ENCODE measurements at regions not wholly inside any gene's neighbourhood (a gene's known extent, or its start where the extent isn't known, plus 50 kb on each side); places are given as distances from the start of the nearest gene placed in this dataset.

DNA sequence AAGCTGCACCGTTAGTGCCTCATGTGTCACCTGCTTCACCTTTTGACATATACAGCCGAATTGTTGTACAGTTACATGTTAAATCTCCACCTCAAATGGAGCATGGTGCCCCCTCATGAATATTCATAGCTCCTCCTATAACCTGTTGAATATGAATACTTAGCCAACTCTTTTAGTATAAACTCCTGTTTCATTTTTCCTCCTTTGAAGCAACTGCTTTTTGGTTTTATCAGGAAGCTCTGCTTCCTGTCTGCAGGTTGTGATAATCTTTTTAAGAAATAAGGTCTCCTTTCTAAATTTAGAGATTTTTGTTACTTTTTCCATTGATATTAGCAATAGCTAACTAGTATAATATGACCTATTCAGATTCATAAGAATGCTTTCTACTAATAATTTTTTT lies 1429.2 kb upstream of the AGA start:
- Histone ChIP-seq H2AFZ (ENCODE audit: low read depth) (no peak overlapping the region), H3K27ac (no peak overlapping the region), H3K4me3 (IDR thresholded peaks at IDR 0.05; ENCODE audit: insufficient read depth, low read depth, low read length) (no peak overlapping the region), H4K20me1 (ENCODE audit: insufficient read depth) (no peaks in the 10 kb centered on the region), H3K4me1 (ENCODE audit: low read depth, poor library complexity, severe bottlenecking) (no peaks in the 10 kb centered on the region), H3K27me3 (ENCODE audit: insufficient read depth, low read depth) (no peaks in the 10 kb centered on the region), H3K9ac (no peak overlapping the region), H3K79me2 (ENCODE audit: insufficient read depth, low read depth) (no peaks in the 10 kb centered on the region), H3K36me3 (ENCODE audit: insufficient read depth) (no peaks in the 10 kb centered on the region), H3K4me2 (no peak overlapping the region)
- TF ChIP-seq, protein P1, sequence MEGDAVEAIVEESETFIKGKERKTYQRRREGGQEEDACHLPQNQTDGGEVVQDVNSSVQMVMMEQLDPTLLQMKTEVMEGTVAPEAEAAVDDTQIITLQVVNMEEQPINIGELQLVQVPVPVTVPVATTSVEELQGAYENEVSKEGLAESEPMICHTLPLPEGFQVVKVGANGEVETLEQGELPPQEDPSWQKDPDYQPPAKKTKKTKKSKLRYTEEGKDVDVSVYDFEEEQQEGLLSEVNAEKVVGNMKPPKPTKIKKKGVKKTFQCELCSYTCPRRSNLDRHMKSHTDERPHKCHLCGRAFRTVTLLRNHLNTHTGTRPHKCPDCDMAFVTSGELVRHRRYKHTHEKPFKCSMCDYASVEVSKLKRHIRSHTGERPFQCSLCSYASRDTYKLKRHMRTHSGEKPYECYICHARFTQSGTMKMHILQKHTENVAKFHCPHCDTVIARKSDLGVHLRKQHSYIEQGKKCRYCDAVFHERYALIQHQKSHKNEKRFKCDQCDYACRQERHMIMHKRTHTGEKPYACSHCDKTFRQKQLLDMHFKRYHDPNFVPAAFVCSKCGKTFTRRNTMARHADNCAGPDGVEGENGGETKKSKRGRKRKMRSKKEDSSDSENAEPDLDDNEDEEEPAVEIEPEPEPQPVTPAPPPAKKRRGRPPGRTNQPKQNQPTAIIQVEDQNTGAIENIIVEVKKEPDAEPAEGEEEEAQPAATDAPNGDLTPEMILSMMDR (conservative IDR thresholded peaks at IDR 0.05; ENCODE audit: low read depth, low read length) = no peak

GRCh38 chr4:178881937-178882336 lies 1439.7 kb upstream of the AGA start:
- Histone ChIP-seq H3K79me2 (ENCODE audit: insufficient read depth, low read depth) (no peaks in the 10 kb centered on the region), H3K27me3 (ENCODE audit: insufficient read depth, low read depth) (no peaks in the 10 kb centered on the region), H3K36me3 (ENCODE audit: insufficient read depth) (no peaks in the 10 kb centered on the region), H3K4me3 (IDR thresholded peaks at IDR 0.05; ENCODE audit: insufficient read depth, low read depth, low read length) (no peak overlapping the region), H3K9ac (no peak overlapping the region), H3K4me1 (ENCODE audit: low read depth, poor library complexity, severe bottlenecking) (no peaks in the 10 kb centered on the region), H2AFZ (ENCODE audit: low read depth) (no peak overlapping the region), H4K20me1 (ENCODE audit: insufficient read depth) (no peaks in the 10 kb centered on the region), H3K27ac (no peak overlapping the region), H3K4me2 (no peak overlapping the region)
- TF ChIP-seq, protein P1 (conservative IDR thresholded peaks at IDR 0.05; ENCODE audit: low read depth, low read length) = no peak

DNA sequence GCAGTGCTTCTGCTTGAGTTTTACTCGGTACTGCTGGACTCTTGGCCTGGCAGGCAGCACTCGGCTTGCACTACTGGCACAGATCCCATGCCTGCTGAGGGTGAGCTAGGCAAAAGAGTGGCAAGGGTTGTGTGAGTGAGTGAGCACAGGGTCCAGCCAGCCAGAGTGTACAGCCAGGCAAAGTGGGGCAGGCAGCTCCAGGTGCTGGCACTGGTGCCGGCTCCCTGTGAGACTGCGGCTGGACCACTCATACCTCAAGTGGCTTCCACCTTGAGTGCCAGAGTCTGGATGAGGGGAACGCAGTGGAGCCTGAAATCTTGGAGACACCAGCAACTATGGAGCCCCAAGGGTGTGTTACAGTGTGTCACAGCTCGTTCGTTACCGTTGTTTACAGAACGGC lies 1451.9 kb upstream of the AGA start:
- no peaks in the 10 kb centered on the region for H3K36me3 ChIP-seq (ENCODE audit: insufficient read depth)
- no peak overlapping the region for H3K9ac ChIP-seq
- H3K27ac ChIP-seq = no peak overlapping the region
- no peak overlapping the region for H3K4me3 ChIP-seq (IDR thresholded peaks at IDR 0.05; ENCODE audit: insufficient read depth, low read depth, low read length)
- H2AFZ ChIP-seq (ENCODE audit: low read depth) = no peak overlapping the region
- TF ChIP-seq, protein P1 (conservative IDR thresholded peaks at IDR 0.05; ENCODE audit: low read depth, low read length) = no peak
- no peak overlapping the region for H3K4me2 ChIP-seq
- H3K79me2 ChIP-seq (ENCODE audit: insufficient read depth, low read depth) = no peaks in the 10 kb centered on the region
- no peaks in the 10 kb centered on the region for H4K20me1 ChIP-seq (ENCODE audit: insufficient read depth)
- no peaks in the 10 kb centered on the region for H3K4me1 ChIP-seq (ENCODE audit: low read depth, poor library complexity, severe bottlenecking)
- no peaks in the 10 kb centered on the region for H3K27me3 ChIP-seq (ENCODE audit: insufficient read depth, low read depth)

DNA sequence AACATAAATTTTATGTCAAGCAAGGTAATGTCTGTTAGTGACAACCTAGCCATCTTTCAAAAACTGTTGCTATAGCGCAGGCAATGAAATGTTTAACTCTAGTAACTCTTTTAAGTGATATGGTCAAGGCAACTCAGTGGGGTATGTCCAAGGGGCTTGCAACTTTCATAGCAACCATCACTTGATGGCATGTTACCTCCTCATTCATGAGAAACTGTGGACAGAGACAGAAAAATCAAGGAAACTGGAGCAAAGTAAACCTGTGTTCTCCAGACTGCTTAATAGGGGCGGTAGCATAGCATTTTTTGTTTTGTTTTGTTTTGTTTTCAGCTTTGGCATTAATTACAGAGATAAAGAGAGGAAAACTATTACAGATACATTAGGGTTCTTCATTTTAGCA lies 1456.8 kb upstream of the AGA start:
- Histone ChIP-seq H3K27me3 (ENCODE audit: insufficient read depth, low read depth) (no peaks in the 10 kb centered on the region), H3K79me2 (ENCODE audit: insufficient read depth, low read depth) (no peaks in the 10 kb centered on the region), H3K9ac (no peak overlapping the region), H3K4me3 (IDR thresholded peaks at IDR 0.05; ENCODE audit: insufficient read depth, low read depth, low read length) (no peak overlapping the region), H4K20me1 (ENCODE audit: insufficient read depth) (no peaks in the 10 kb centered on the region), H3K27ac (no peak overlapping the region), H3K4me1 (ENCODE audit: low read depth, poor library complexity, severe bottlenecking) (no peaks in the 10 kb centered on the region), H3K36me3 (ENCODE audit: insufficient read depth) (no peaks in the 10 kb centered on the region), H2AFZ (ENCODE audit: low read depth) (no peak overlapping the region), H3K4me2 (no peak overlapping the region)
- TF ChIP-seq, protein P1 (conservative IDR thresholded peaks at IDR 0.05; ENCODE audit: low read depth, low read length) = no peak

- H2AFZ ChIP-seq (ENCODE audit: low read depth) = no peak overlapping the region
- TF ChIP-seq, protein P1 (conservative IDR thresholded peaks at IDR 0.05; ENCODE audit: low read depth, low read length) = no peak
- H4K20me1 ChIP-seq (ENCODE audit: insufficient read depth) = no peaks in the 10 kb centered on the region
- H3K4me1 ChIP-seq (ENCODE audit: low read depth, poor library complexity, severe bottlenecking) = no peaks in the 10 kb centered on the region
- H3K4me3 ChIP-seq (IDR thresholded peaks at IDR 0.05; ENCODE audit: insufficient read depth, low read depth, low read length) = no peak overlapping the region
- no peaks in the 10 kb centered on the region for H3K36me3 ChIP-seq (ENCODE audit: insufficient read depth)
- no peaks in the 10 kb centered on the region for H3K79me2 ChIP-seq (ENCODE audit: insufficient read depth, low read depth)
- H3K27me3 ChIP-seq (ENCODE audit: insufficient read depth, low read depth) = no peaks in the 10 kb centered on the region
- no peak overlapping the region for H3K4me2 ChIP-seq
- no peak overlapping the region for H3K9ac ChIP-seq
- H3K27ac ChIP-seq = no peak overlapping the region
Measured at GRCh38 chr4:178917756-178918155, 1475.5 kb upstream of the AGA start.

Data from KMS-11 (cell line).